Gastroesophageal sphincter (tissue), 4 donors: ENCODE measurements at regions not wholly inside any gene's neighbourhood (a gene's known extent, or its start where the extent isn't known, plus 50 kb on each side); places are given as distances from the start of the nearest gene placed in this dataset.

ENCODE experiments used
- ATAC-seq: fragments of 150-250 bp; one replicate; pipeline ENCODE4 v1.9.1; 2016; ENCODE audit warnings: mild to moderate bottlenecking, moderate library complexity
- H3K27ac ChIP-seq, 4 donors: fragments of 200-600 bp; sonication (generic) in 3 of 4; 1 replicate in 3 of 4; 2 replicates in 1 of 4; pipeline ENCODE4 v1.5.1; 2016 to 2019
- H3K27me3 ChIP-seq: fragments of 200-600 bp; sonication (generic); one replicate; pipeline ENCODE4 v1.5.1; 2019
- H3K36me3 ChIP-seq, 2 donors: fragments of 200-600 bp; sonication (generic); one replicate each; pipeline ENCODE4 v1.5.1; 2019; ENCODE audit warnings: control low read depth in 1 of 2
- H3K4me1 ChIP-seq, 3 donors: fragments of 200-600 bp; sonication (generic); 1 replicate in 2 of 3; 2 replicates in 1 of 3; pipeline ENCODE4 v1.5.1; 2016 to 2019; ENCODE audit warnings: control low read depth in 2 of 3
- H3K4me3 ChIP-seq, 2 donors: fragments of 200-600 bp; sonication (generic); one replicate each; pipeline ENCODE4 v1.5.1; 2019; ENCODE audit warnings: mild to moderate bottlenecking in 1 of 2, moderate library complexity in 1 of 2
- H3K9me3 ChIP-seq, 3 donors: fragments of 200-600 bp; sonication (generic); one replicate each; pipeline ENCODE4 v1.5.1; 2017 to 2019; ENCODE audit warnings: control low read depth in 2 of 3
- EP300 ChIP-seq: sonication (generic); formaldehyde crosslinking; IDR thresholded peaks from one replicate; pipeline ENCODE4 v1.6.1; 2017; ENCODE audit warnings: antibody characterized with exemption, mild to moderate bottlenecking
- POLR2A ChIP-seq, 2 donors: fragments of 450-650 bp; IDR thresholded peaks; one replicate each; pipeline ENCODE4 v1.6.1; 2017; ENCODE audit warnings: antibody characterized with exemption in 2 of 2, mild to moderate bottlenecking in 2 of 2, moderate library complexity in 1 of 2
- POLR2AphosphoS5 ChIP-seq: sonication (generic); formaldehyde crosslinking; IDR thresholded peaks from one replicate; pipeline ENCODE4 v1.6.1; 2017; ENCODE audit warnings: antibody characterized with exemption
- WGBS, 2 donors: methylation state at CpG; one replicate each; pipeline ENCODE4 v1.1.5; 2018; ENCODE audit warnings: low coverage in 1 of 2; 5-methylcytosine and 5-hydroxymethylcytosine counted together
- TF ChIP-seq, protein P1 (sequence below), 4 experiments: fragments of 200-600 bp in 2 of 4; fragments of 450-650 bp in 2 of 4; sonication (generic) in 1 of 4; IDR thresholded peaks; one replicate each; pipeline ENCODE4 v1.5.1; 2017 to 2019; ENCODE audit warnings: antibody characterized with exemption in 4 of 4, mild to moderate bottlenecking in 2 of 4, moderate library complexity in 2 of 4

- 95% methylated on average over 9 of the region's 9 CpGs; no CpG with 5 or more reads in 1 of the 2 donors for WGBS, 2 donors
Measured at GRCh38 chr1:115139381-115139780, 50.1 kb upstream of the TSPAN2 start.

More at GRCh38 chr1:115139381-115139780, 50.1 kb upstream of the TSPAN2 start:
- H3K4me1 ChIP-seq, result peaks cover 0 to 22% (median 0%) of the 10 kb centered on the region in 3 donors
- H3K4me3 ChIP-seq, result no peak overlapping the region
- H3K27me3 ChIP-seq, result no peaks in the 10 kb centered on the region
- no peaks in the 10 kb centered on the region for H3K9me3 ChIP-seq
- ATAC-seq, result no peak
- TF ChIP-seq, protein P1, sequence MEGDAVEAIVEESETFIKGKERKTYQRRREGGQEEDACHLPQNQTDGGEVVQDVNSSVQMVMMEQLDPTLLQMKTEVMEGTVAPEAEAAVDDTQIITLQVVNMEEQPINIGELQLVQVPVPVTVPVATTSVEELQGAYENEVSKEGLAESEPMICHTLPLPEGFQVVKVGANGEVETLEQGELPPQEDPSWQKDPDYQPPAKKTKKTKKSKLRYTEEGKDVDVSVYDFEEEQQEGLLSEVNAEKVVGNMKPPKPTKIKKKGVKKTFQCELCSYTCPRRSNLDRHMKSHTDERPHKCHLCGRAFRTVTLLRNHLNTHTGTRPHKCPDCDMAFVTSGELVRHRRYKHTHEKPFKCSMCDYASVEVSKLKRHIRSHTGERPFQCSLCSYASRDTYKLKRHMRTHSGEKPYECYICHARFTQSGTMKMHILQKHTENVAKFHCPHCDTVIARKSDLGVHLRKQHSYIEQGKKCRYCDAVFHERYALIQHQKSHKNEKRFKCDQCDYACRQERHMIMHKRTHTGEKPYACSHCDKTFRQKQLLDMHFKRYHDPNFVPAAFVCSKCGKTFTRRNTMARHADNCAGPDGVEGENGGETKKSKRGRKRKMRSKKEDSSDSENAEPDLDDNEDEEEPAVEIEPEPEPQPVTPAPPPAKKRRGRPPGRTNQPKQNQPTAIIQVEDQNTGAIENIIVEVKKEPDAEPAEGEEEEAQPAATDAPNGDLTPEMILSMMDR (IDR thresholded peaks at IDR 0.05), result no peak
- TF ChIP-seq POLR2AphosphoS5 (no peak), EP300 (no peak), POLR2A (IDR thresholded peaks at IDR 0.05) (no peak)
- no peaks in the 10 kb centered on the region for H3K36me3 ChIP-seq
- no peak overlapping the region for H3K27ac ChIP-seq
